Spleen (tissue), 7 donors: ENCODE measurements at regions not wholly inside any gene's neighbourhood (a gene's known extent, or its start where the extent isn't known, plus 50 kb on each side); places are given as distances from the start of the nearest gene placed in this dataset.

Experiments
- POLR2A ChIP-seq, 3 donors: fragments of 450-650 bp; IDR thresholded peaks; one replicate each; pipeline ENCODE4 v1.5.1; 2017; ENCODE audit warnings: antibody characterized with exemption in 3 of 3, mild to moderate bottlenecking in 1 of 3
- TF ChIP-seq, protein P1 (sequence below), 11 experiments: fragments of 200-600 bp in 7 of 11; fragments of 450-650 bp in 4 of 11; sonication (generic) in 4 of 11; IDR thresholded peaks in 8 of 11; conservative IDR thresholded peaks in 3 of 11; 1 replicate in 7 of 11; 2 replicates in 4 of 11; pipeline versions ENCODE4 v1.4.0 to v1.8.0; 2016 to 2021; ENCODE audit warnings: antibody characterized with exemption in 11 of 11, inconsistent platforms in 4 of 11, mild to moderate bottlenecking in 1 of 11
- donor health status: DM: no; HTN: no; CAD: no; lungs with moderate emphysema.
- donor health status: DM: no; HTN: no; CAD: no.
- donor health status: DM: no; HTN: no; CAD: no.

- TF ChIP-seq, protein P1, sequence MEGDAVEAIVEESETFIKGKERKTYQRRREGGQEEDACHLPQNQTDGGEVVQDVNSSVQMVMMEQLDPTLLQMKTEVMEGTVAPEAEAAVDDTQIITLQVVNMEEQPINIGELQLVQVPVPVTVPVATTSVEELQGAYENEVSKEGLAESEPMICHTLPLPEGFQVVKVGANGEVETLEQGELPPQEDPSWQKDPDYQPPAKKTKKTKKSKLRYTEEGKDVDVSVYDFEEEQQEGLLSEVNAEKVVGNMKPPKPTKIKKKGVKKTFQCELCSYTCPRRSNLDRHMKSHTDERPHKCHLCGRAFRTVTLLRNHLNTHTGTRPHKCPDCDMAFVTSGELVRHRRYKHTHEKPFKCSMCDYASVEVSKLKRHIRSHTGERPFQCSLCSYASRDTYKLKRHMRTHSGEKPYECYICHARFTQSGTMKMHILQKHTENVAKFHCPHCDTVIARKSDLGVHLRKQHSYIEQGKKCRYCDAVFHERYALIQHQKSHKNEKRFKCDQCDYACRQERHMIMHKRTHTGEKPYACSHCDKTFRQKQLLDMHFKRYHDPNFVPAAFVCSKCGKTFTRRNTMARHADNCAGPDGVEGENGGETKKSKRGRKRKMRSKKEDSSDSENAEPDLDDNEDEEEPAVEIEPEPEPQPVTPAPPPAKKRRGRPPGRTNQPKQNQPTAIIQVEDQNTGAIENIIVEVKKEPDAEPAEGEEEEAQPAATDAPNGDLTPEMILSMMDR (IDR thresholded peaks at IDR 0.05 in 8 of 11, conservative IDR thresholded peaks at IDR 0.05 in 3 of 11) = no peak
- TF ChIP-seq POLR2A (IDR thresholded peaks at IDR 0.05) = no peak
Measured at GRCh38 chr2:120952318-120952717, 216.7 kb downstream of the GLI2 start.
